NCI-H82 (cell line): ENCODE measurements at regions not wholly inside any gene's neighbourhood (a gene's known extent, or its start where the extent isn't known, plus 50 kb on each side); places are given as distances from the start of the nearest gene placed in this dataset.

ENCODE experiments used
- DNase-seq: peaks from one replicate; lab custom pipeline; 2025; lab: John Stamatoyannopoulos, UW

- no peak for DNase-seq
Observed at GRCh38 chr21:22573834-22574233, 1575.6 kb downstream of the NCAM2 start.

- peak; percentile 66 for DNase-seq
Observed at GRCh38 chr21:22575165-22575584, 1577.0 kb downstream of the NCAM2 start.

GRCh38 chr21:22579741-22580140 lies 1581.5 kb downstream of the NCAM2 start:
- no peak for DNase-seq

GRCh38 chr21:22582026-22582425 lies 1583.8 kb downstream of the NCAM2 start:
- DNase-seq: no peak

GRCh38 chr21:22584308-22584707 lies 1586.1 kb downstream of the NCAM2 start:
- no peak for DNase-seq

- DNase-seq: no peak
Observed at GRCh38 chr21:22585558-22585957, 1587.3 kb downstream of the NCAM2 start.

GRCh38 chr21:22597660-22598255 lies 1599.5 kb downstream of the NCAM2 start:
- DNase-seq: no peak

- no peak for DNase-seq
Observed at GRCh38 chr21:22609802-22610201, 1611.6 kb downstream of the NCAM2 start.

GRCh38 chr21:22627911-22628310 lies 1629.7 kb downstream of the NCAM2 start:
- no peak for DNase-seq

- no peak for DNase-seq
Observed at GRCh38 chr21:22630953-22631465, 1632.8 kb downstream of the NCAM2 start.

- DNase-seq: no peak
Observed at GRCh38 chr21:22632176-22632575, 1634.0 kb downstream of the NCAM2 start.

GRCh38 chr21:22649246-22649645 lies 1651.0 kb downstream of the NCAM2 start:
- no peak for DNase-seq

GRCh38 chr21:22650226-22650625 lies 1652.0 kb downstream of the NCAM2 start:
- no peak for DNase-seq

- DNase-seq: no peak
Observed at GRCh38 chr21:22657781-22658180, 1659.6 kb downstream of the NCAM2 start.

- no peak for DNase-seq
Observed at GRCh38 chr21:22670148-22670547, 1671.9 kb downstream of the NCAM2 start.

- DNase-seq: no peak
Observed at GRCh38 chr21:22679207-22679606, 1681.0 kb downstream of the NCAM2 start.

- DNase-seq: no peak
Observed at GRCh38 chr21:22691658-22692057, 1693.4 kb downstream of the NCAM2 start.

GRCh38 chr21:22703521-22703920 lies 1705.3 kb downstream of the NCAM2 start:
- DNase-seq: no peak

GRCh38 chr21:22710721-22711120 lies 1712.5 kb downstream of the NCAM2 start:
- no peak for DNase-seq

- DNase-seq: no peak
Observed at GRCh38 chr21:22711636-22712035, 1713.4 kb downstream of the NCAM2 start.

GRCh38 chr21:22725436-22725835 lies 1727.2 kb downstream of the NCAM2 start:
- no peak for DNase-seq

- DNase-seq: peak; percentile 33
Observed at GRCh38 chr21:22728091-22728490, 1729.9 kb downstream of the NCAM2 start.

GRCh38 chr21:22743085-22743484 lies 1744.9 kb downstream of the NCAM2 start:
- no peak for DNase-seq

- no peak for DNase-seq
Observed at GRCh38 chr21:22754746-22755145, 1756.5 kb downstream of the NCAM2 start.
